Hepatic stellate cell (primary cell): ENCODE measurements at regions not wholly inside any gene's neighbourhood (a gene's known extent, or its start where the extent isn't known, plus 50 kb on each side); places are given as distances from the start of the nearest gene placed in this dataset.

Source experiments
- DNase-seq: peaks from one replicate; pipeline ENCODE4 v3.0.0; 2011; ENCODE audit warnings: low spot score

- no peak for DNase-seq
These were observed 190.7 kb downstream of the HLX start for GRCh38 chr1:221069986-221070385.

- no peak for DNase-seq
These were observed 192.5 kb downstream of the HLX start for GRCh38 chr1:221071777-221072176.

GRCh38 chr1:221072214-221072613, 193.0 kb downstream of the HLX start:
- DNase-seq = no peak

- no peak for DNase-seq
These were observed 195.1 kb downstream of the HLX start for GRCh38 chr1:221074332-221074731.

GRCh38 chr1:221075911-221076310, 196.7 kb downstream of the HLX start:
- DNase-seq = no peak

- no peak for DNase-seq
These were observed 197.2 kb downstream of the HLX start for GRCh38 chr1:221076391-221076811.

GRCh38 chr1:221078260-221078965, 199.2 kb downstream of the HLX start:
- DNase-seq = no peak

GRCh38 chr1:221083902-221084301, 204.7 kb downstream of the HLX start:
- DNase-seq = no peak

GRCh38 chr1:221084681-221085080, 205.4 kb downstream of the HLX start:
- no peak for DNase-seq

- no peak for DNase-seq
These were observed 206.6 kb downstream of the HLX start for GRCh38 chr1:221085701-221086375.

GRCh38 chr1:221087919-221088318, 208.7 kb downstream of the HLX start:
- peak; percentile 45 for DNase-seq

GRCh38 chr1:221089273-221089672, 210.0 kb downstream of the HLX start:
- peak; percentile 29 for DNase-seq

GRCh38 chr1:221089803-221090202, 210.6 kb downstream of the HLX start:
- no peak for DNase-seq

- DNase-seq = no peak
These were observed 214.9 kb downstream of the HLX start for GRCh38 chr1:221093903-221094791.

- DNase-seq = peak; percentile 55
These were observed 218.4 kb downstream of the HLX start for GRCh38 chr1:221097479-221098281.

- DNase-seq = no peak
These were observed 219.5 kb downstream of the HLX start for GRCh38 chr1:221098471-221099405.

- DNase-seq = no peak
These were observed 220.7 kb downstream of the HLX start for GRCh38 chr1:221099747-221100595.

- DNase-seq = peak; percentile 40
These were observed 221.4 kb downstream of the HLX start for GRCh38 chr1:221100611-221101010.

GRCh38 chr1:221101807-221102605, 222.8 kb downstream of the HLX start:
- peak; percentile 17 for DNase-seq
